NCI-H345 (cell line): ENCODE measurements at regions not wholly inside any gene's neighbourhood (a gene's known extent, or its start where the extent isn't known, plus 50 kb on each side); places are given as distances from the start of the nearest gene placed in this dataset.
"Not testable (repeated sequence)": the region's sequence is repeated elsewhere in the genome, so short reads cannot be mapped to it uniquely, and the experiment has no call there.

Experiments used
- DNase-seq: peaks from one replicate; lab custom pipeline; 2025; lab: John Stamatoyannopoulos, UW

DNA sequence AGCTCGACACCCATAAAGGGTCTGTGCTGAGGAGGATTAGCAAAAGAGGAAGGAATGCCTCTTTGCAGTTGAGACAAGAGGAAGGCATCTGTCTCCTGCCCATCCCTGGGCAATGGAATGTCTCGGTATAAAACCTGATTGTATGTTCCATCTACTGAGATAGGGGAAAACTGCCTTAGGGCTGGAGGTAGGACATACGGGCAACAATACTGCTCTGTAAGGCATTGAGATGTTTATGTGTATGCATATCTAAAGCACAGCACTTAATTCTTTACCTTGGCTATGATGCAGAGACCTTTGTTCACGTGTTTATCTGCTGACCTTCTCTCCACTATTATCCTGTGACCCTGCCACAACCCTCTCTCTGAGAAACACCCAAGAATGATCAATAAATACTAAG lies 210.7 kb downstream of the POTED start:
- DNase-seq = not testable (repeated sequence)

- DNase-seq = not testable (repeated sequence)
These were observed 202.6 kb downstream of the POTED start for GRCh38 chr21:13812191-13812590.

GRCh38 chr21:13810559-13810958 lies 201.0 kb downstream of the POTED start:
- not testable (repeated sequence) for DNase-seq

DNA sequence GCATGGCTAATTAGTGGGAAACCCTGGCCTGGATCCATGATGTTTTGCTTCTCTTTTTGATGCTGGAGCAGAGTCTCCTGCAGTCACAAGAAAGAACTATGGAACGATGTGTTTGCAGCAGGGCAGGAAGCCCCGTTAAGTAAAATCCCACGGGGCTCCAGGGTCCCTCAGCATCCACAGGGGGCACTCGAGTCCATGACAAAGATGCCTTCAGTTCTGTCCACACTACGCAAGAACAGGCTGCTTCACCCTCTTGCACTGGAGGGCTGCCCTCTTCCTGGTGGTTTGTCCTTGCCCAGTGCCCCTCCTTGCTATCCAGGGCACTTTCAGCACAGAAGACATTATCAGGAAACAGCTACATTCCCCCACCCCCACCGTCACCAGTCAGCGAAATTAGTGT lies 196.9 kb downstream of the POTED start:
- not testable (repeated sequence) for DNase-seq

DNA sequence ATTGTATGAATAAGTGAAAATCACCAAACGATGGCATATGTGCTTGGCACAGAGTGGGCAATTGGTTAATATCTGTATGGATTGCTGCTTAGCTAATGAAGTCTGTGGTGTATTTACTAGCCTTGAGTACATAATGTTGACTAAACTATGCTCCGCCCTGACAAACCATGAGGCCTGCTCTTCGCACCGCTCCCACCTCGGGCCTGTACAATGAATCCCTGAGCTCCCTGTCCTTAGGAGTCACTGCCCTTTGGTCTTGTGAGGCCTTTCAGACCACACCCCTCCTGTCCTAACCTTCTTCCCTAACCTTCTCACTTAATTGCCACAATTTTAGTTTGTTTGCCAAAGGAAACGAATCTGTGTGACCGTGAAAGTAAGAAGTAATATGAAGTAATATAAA lies 193.2 kb downstream of the POTED start:
- not testable (repeated sequence) for DNase-seq
